Activated CD8-positive, alpha-beta T cell treated with anti-CD3 and anti-CD28 coated beads, Interleukin-2, amount 10 ng/mL, durations not matched to agents 7 days and 5 days (primary cell): ENCODE measurements at regions not wholly inside any gene's neighbourhood (a gene's known extent, or its start where the extent isn't known, plus 50 kb on each side); places are given as distances from the start of the nearest gene placed in this dataset.
A peak's percentile ranks its signal among the peaks of the same experiment; 100 is the strongest.

Experiments
- ATAC-seq: fragments of 150-1000 bp; cut with Tn5 transposase; one replicate; pipeline ENCODE4 v1.10.0; 2021; ENCODE audit warnings: moderate library complexity
- CTCF ChIA-PET: fragments of 350-600 bp; sonication (Branson Sonifier 250); formaldehyde crosslinking; loops from one replicate; lab custom pipeline; 2021; ENCODE audit warnings: antibody characterized with exemption; lab: Charles Lee
- POLR2A ChIA-PET: fragments of 350-600 bp; sonication (Branson Sonifier 250); formaldehyde crosslinking; loops from one replicate; lab custom pipeline; 2021; ENCODE audit warnings: antibody characterized with exemption; lab: Charles Lee
- DNase-seq: peaks from one replicate; pipeline ENCODE4 v3.0.0-alpha.2; 2020
- H3K27ac Mint-ChIP-seq: one replicate; pipeline ENCODE4 v1.8.0; 2021; ENCODE audit warnings: mild to moderate bottlenecking, mixed read lengths
- H3K27me3 Mint-ChIP-seq: one replicate; pipeline ENCODE4 v1.8.0; 2021; ENCODE audit warnings: low read depth, mixed read lengths
- H3K36me3 Mint-ChIP-seq: one replicate; pipeline ENCODE4 v1.8.0; 2021; ENCODE audit warnings: low read depth, mixed read lengths
- H3K4me1 Mint-ChIP-seq: one replicate; pipeline ENCODE4 v1.8.0; 2021; ENCODE audit warnings: low read depth, mixed read lengths
- H3K4me3 Mint-ChIP-seq: one replicate; pipeline ENCODE4 v1.8.0; 2021; ENCODE audit warnings: mild to moderate bottlenecking, mixed read lengths
- H3K9me3 Mint-ChIP-seq: one replicate; pipeline ENCODE4 v1.8.0; 2022; ENCODE audit warnings: mixed read lengths; ENCODE audit not compliant: insufficient read depth

GRCh38 chr9:91120200-91120599 is 241.5 kb downstream of the AUH start:
- H3K36me3 Mint-ChIP-seq, result peaks cover 57% of the 10 kb centered on the region
- peaks cover 29% of the 10 kb centered on the region for H3K9me3 Mint-ChIP-seq
- ChIA-PET POLR2A (no interaction called here), CTCF (interaction anchor here (1.5 kb wide), 2 partner anchors 10 to 20 kb away, joined by 4 to 10 read pairs; no protein-coding TSS in a partner anchor)
- peaks cover 31% of the 10 kb centered on the region for H3K4me1 Mint-ChIP-seq
- H3K4me3 Mint-ChIP-seq, result no peak overlapping the region
- no peak overlapping the region for H3K27ac Mint-ChIP-seq
- no peak for ATAC-seq
- no peak for DNase-seq
- no peaks in the 10 kb centered on the region for H3K27me3 Mint-ChIP-seq

- no peak for ATAC-seq
- DNase-seq, result no peak
- Mint-ChIP-seq H3K27me3 (no peaks in the 10 kb centered on the region), H3K4me1 (peaks cover 14% of the 10 kb centered on the region), H3K9me3 (peaks cover 38% of the 10 kb centered on the region), H3K4me3 (no peak overlapping the region), H3K27ac (no peak overlapping the region), H3K36me3 (peaks cover 63% of the 10 kb centered on the region)
- ChIA-PET CTCF (no interaction called here), POLR2A (no interaction called here)
These were observed 239.0 kb downstream of the AUH start for GRCh38 chr9:91122755-91123154.

GRCh38 chr9:91126761-91127445 is 234.8 kb downstream of the AUH start:
- peaks cover 71% of the 10 kb centered on the region for H3K36me3 Mint-ChIP-seq
- POLR2A ChIA-PET, result no interaction called here
- ATAC-seq (no peak), DNase-seq (no peak)
- H3K27me3 Mint-ChIP-seq, result no peaks in the 10 kb centered on the region
- CTCF ChIA-PET, result interaction anchor here (1.2 kb wide), 1 partner anchor 15 kb away, joined by 4 read pairs; no protein-coding TSS in a partner anchor
- H3K4me3 Mint-ChIP-seq, result no peak overlapping the region
- H3K9me3 Mint-ChIP-seq, result peaks cover 37% of the 10 kb centered on the region
- H3K4me1 Mint-ChIP-seq, result peaks cover 31% of the 10 kb centered on the region
- H3K27ac Mint-ChIP-seq, result no peak overlapping the region

GRCh38 chr9:91127653-91128052 is 234.1 kb downstream of the AUH start:
- H3K36me3 Mint-ChIP-seq, result peaks cover 69% of the 10 kb centered on the region
- ChIA-PET CTCF (interaction anchor here (1.2 kb wide), 1 partner anchor 16 kb away, joined by 4 read pairs; no protein-coding TSS in a partner anchor), POLR2A (no interaction called here)
- H3K27me3 Mint-ChIP-seq, result no peaks in the 10 kb centered on the region
- ATAC-seq (no peak), DNase-seq (no peak)
- no peak overlapping the region for H3K27ac Mint-ChIP-seq
- H3K9me3 Mint-ChIP-seq, result peaks cover 32% of the 10 kb centered on the region
- peaks cover 35% of the 10 kb centered on the region for H3K4me1 Mint-ChIP-seq
- H3K4me3 Mint-ChIP-seq, result no peak overlapping the region

- POLR2A ChIA-PET, result interaction anchor here (1.0 to 2.6 kb wide), 10 partner anchors 16 to 293 kb away, joined by 4 to 28 read pairs (median 6); partner anchors contain the start of gene NFIL3
- peaks cover 41% of the 10 kb centered on the region for H3K4me1 Mint-ChIP-seq
- H3K27me3 Mint-ChIP-seq, result no peaks in the 10 kb centered on the region
- peaks cover 20% of the 10 kb centered on the region for H3K9me3 Mint-ChIP-seq
- H3K4me3 Mint-ChIP-seq, result peak overlapping the region; percentile 26
- H3K27ac Mint-ChIP-seq, result peak overlapping the region; percentile 88
- CTCF ChIA-PET, result interaction anchor here (0.8 to 3.3 kb wide), 11 partner anchors 11 to 215 kb away, joined by 3 to 23 read pairs (median 5); no protein-coding TSS in a partner anchor
- no peak for ATAC-seq
- no peak for DNase-seq
- H3K36me3 Mint-ChIP-seq, result peaks cover 64% of the 10 kb centered on the region
These were observed 230.9 kb downstream of the AUH start for GRCh38 chr9:91130796-91131318.

GRCh38 chr9:91131433-91131839 is 230.3 kb downstream of the AUH start:
- peak; percentile 89 for DNase-seq
- peak; percentile 100 for ATAC-seq
- Mint-ChIP-seq H3K4me3 (peak overlapping the region; percentile 26), H3K9me3 (peaks cover 17% of the 10 kb centered on the region), H3K4me1 (peaks cover 44% of the 10 kb centered on the region), H3K27ac (peak overlapping the region; percentile 88), H3K36me3 (peaks cover 64% of the 10 kb centered on the region), H3K27me3 (no peaks in the 10 kb centered on the region)
- CTCF ChIA-PET, result interaction anchor here (0.8 to 3.3 kb wide), 11 partner anchors 10 to 216 kb away, joined by 3 to 23 read pairs (median 5); no protein-coding TSS in a partner anchor
- POLR2A ChIA-PET, result interaction anchor here (1.0 to 2.6 kb wide), 11 partner anchors 15 to 292 kb away, joined by 4 to 28 read pairs (median 6); partner anchors contain the start of gene NFIL3

GRCh38 chr9:91132576-91133073 is 229.1 kb downstream of the AUH start:
- H3K27ac Mint-ChIP-seq, result peak overlapping the region; percentile 88

GRCh38 chr9:91134608-91135007 is 227.1 kb downstream of the AUH start:
- POLR2A ChIA-PET, result no interaction called here
- CTCF ChIA-PET, result no interaction called here
- ATAC-seq (no peak), DNase-seq (no peak)
- Mint-ChIP-seq H3K36me3 (peaks cover 69% of the 10 kb centered on the region), H3K4me1 (peaks cover 65% of the 10 kb centered on the region), H3K27ac (no peak overlapping the region), H3K27me3 (no peaks in the 10 kb centered on the region), H3K4me3 (no peak overlapping the region), H3K9me3 (peaks cover 17% of the 10 kb centered on the region)

More at GRCh38 chr9:91132576-91133073, 229.1 kb downstream of the AUH start:
- Mint-ChIP-seq H3K4me3 (no peak overlapping the region), H3K4me1 (peaks cover 56% of the 10 kb centered on the region), H3K9me3 (peaks cover 17% of the 10 kb centered on the region), H3K27me3 (no peaks in the 10 kb centered on the region), H3K36me3 (peaks cover 68% of the 10 kb centered on the region)
- CTCF ChIA-PET, result interaction anchor here (1.9 to 3.3 kb wide), 3 partner anchors 15 to 217 kb away, joined by 5 to 23 read pairs (median 6); no protein-coding TSS in a partner anchor
- ATAC-seq (no peak), DNase-seq (no peak)
- POLR2A ChIA-PET, result interaction anchor here (0.8 to 2.3 kb wide), 6 partner anchors 15 to 60 kb away, joined by 3 to 28 read pairs (median 6); no protein-coding TSS in a partner anchor

- DNase-seq (no peak), ATAC-seq (no peak)
- Mint-ChIP-seq H3K27me3 (no peaks in the 10 kb centered on the region), H3K9me3 (peaks cover 17% of the 10 kb centered on the region), H3K4me1 (peaks cover 45% of the 10 kb centered on the region), H3K27ac (no peak overlapping the region), H3K36me3 (peaks cover 62% of the 10 kb centered on the region), H3K4me3 (no peak overlapping the region)
- CTCF ChIA-PET, result interaction anchor here (1.2 kb wide), 1 partner anchor 14 kb away, joined by 4 read pairs; no protein-coding TSS in a partner anchor
- POLR2A ChIA-PET, result no interaction called here
These were observed 224.3 kb downstream of the AUH start for GRCh38 chr9:91137391-91137790.

GRCh38 chr9:91138760-91139159 is 223.0 kb downstream of the AUH start:
- ATAC-seq (no peak), DNase-seq (no peak)
- POLR2A ChIA-PET, result interaction anchor here (1.0 to 1.1 kb wide), 2 partner anchors 13 to 26 kb away, joined by 3 read pairs; no protein-coding TSS in a partner anchor
- CTCF ChIA-PET, result interaction anchor here (1.1 kb wide), 1 partner anchor 12 kb away, joined by 4 read pairs; no protein-coding TSS in a partner anchor
- peaks cover 66% of the 10 kb centered on the region for H3K36me3 Mint-ChIP-seq
- H3K27ac Mint-ChIP-seq, result no peak overlapping the region
- H3K4me3 Mint-ChIP-seq, result no peak overlapping the region
- H3K4me1 Mint-ChIP-seq, result peaks cover 42% of the 10 kb centered on the region
- H3K9me3 Mint-ChIP-seq, result peaks cover 15% of the 10 kb centered on the region
- no peaks in the 10 kb centered on the region for H3K27me3 Mint-ChIP-seq

- DNase-seq (no peak), ATAC-seq (no peak)
- Mint-ChIP-seq H3K27ac (no peak overlapping the region), H3K27me3 (no peaks in the 10 kb centered on the region), H3K9me3 (no peaks in the 10 kb centered on the region), H3K4me3 (no peak overlapping the region), H3K36me3 (peaks cover 63% of the 10 kb centered on the region), H3K4me1 (peaks cover 55% of the 10 kb centered on the region)
- ChIA-PET POLR2A (interaction anchor here (1.3 kb wide), 1 partner anchor 17 kb away, joined by 4 read pairs; no protein-coding TSS in a partner anchor), CTCF (interaction anchor here (0.9 kb wide), 1 partner anchor 10 kb away, joined by 3 read pairs; no protein-coding TSS in a partner anchor)
These were observed 220.2 kb downstream of the AUH start for GRCh38 chr9:91141407-91141965.
